CD4-positive, alpha-beta T cell treated with Interleukin-21 for 1 hour (primary cell): ENCODE measurements at regions not wholly inside any gene's neighbourhood (a gene's known extent, or its start where the extent isn't known, plus 50 kb on each side); places are given as distances from the start of the nearest gene placed in this dataset.
A peak's percentile ranks its signal among the peaks of the same experiment; 100 is the strongest.

ENCODE experiments used
- DNase-seq: peaks from one replicate; pipeline ENCODE4 v3.0.0-alpha.2; 2020

DNA sequence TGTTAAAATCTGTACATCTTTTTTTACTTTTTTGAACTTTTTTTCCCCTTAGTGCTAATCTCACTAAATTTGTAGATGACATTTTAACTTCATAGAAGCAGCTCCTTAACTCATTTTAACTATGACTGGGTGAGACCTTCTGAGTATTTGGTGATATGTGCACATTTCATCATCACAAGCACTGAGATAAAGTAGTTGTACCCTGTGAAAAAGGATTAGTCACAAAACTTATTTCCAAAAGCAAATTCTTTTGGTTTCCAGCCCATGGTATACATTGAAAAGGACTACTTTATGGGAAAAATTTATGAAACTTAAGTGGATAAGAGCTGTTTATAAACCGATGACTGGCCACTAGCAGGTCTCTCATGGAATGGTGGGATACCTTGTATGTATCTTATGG is 581.5 kb downstream of the PLCL1 start:
- DNase-seq: no peak

DNA sequence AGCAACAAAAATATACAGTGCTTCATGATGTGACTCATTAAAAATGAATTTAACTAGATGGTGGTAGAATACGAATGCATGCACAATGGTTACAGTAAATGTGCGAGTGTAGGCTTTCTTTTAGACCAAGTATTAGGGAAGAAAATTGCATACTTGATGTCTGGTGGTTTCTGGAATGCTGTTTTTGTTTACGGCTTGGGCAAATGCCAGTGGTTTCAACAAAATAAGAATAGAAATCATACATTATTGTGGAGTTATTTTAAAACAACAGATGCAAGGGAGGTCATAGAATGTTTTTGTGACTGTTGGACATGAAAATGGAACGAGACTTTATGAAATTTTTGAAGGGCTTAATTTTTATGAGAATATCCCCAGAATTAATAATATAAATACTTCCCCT is 580.9 kb downstream of the PLCL1 start:
- DNase-seq: no peak

DNA sequence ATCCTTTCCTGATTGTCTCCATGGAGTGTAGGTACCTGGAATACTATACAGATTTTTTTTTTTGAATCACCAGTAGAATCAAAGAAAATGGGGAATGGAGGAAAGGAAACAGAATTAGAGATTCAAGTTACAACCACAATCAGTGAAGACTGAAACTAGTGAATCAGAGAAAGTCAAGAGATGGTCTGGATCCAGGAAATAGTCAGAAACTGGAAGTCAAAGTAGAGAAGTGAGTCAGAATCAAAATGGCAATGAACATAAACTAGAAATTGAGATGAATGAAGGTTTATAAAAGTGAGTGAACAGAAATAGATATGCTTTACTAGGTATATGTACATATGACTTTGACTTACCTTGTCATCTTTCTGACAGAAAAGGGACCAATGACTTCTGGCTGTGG is 579.0 kb downstream of the PLCL1 start:
- no peak for DNase-seq

DNA sequence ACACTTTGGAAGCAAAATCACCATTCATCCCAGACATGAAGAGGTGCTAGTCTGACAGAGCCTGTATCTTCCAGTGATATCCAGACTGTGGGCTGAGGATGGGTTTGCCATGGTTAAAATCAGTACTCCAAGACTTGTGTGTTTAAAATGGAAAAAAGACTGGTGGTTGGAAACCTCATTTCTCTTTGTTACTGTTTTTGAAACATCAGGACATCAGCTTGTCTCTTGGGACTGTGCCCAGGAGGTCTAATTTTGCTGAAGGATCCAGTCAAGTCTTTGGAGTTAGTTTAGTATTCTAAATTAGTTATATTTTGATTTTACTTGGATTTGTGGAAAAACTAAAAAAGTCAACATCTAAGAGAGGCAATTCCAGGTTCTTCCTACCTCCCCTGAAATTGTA is 578.4 kb downstream of the PLCL1 start:
- DNase-seq: no peak

DNA sequence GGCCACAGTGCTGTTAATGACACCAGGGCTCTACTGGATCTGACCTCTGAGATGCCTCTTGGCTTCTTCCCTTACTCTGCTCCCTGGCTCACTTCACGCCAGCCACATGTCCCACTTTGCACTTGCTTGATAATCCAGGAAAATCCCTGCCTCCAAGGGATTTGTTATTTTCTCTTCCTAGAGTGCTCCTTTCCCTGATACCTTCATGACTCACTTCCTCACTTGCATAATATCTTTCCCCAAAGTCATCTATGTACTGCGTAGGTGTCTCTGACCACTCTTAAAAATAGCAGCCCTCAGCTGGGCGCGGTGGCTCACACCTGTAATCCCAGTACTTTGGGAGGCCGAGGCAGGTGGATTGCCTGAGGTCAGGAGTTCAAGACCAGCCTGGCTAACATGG is 572.3 kb downstream of the PLCL1 start:
- DNase-seq: no peak

DNA sequence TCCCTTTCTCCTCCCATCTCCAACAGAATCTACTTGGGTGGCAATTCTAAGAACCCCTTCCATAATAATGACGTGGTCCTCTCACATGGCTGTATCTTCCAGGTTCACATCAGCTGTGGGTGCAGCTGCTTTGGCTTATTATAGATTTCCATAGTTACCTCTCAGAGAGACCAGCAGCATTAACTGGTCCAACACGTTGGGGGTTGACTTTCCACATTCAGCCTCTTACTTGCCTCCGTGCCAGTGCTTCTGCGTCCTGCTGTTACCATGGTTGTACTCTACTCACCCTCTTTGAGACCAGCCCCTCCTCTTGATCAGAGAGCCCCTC is 570.7 kb downstream of the PLCL1 start:
- no peak for DNase-seq

DNA sequence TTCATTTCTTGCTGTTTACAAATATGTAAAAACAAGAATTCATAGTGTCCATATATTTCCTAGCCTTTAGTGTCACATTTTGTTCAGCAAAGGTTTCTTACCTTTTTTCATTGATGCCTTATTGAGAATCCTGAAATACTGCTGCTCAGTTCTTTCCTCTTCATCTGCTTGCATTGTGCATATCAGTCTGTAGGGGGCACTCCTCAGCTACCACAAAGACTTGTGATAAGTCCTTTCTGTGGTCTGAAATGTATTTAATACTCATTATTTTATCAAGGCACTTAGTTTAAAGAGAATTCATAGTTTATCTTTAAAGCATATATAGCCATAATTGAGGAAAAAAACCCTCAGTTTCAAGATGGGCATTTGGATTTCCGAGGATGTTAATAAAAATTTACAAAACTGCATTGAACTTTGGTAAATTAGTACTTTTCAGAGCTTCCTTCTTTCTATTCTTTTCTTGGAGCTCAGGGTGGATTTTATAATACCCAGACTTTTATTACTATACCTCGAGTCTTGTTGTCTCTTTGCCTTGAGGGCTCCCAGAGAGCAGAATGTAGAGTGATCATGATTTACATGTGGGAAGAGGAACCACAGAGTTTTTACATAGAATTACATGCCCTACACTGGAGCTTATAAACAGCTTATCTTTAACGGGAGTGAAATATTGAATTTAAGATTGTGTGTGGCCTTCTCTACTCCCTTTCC is 570.1 kb downstream of the PLCL1 start:
- peak; percentile 10 for DNase-seq

DNA sequence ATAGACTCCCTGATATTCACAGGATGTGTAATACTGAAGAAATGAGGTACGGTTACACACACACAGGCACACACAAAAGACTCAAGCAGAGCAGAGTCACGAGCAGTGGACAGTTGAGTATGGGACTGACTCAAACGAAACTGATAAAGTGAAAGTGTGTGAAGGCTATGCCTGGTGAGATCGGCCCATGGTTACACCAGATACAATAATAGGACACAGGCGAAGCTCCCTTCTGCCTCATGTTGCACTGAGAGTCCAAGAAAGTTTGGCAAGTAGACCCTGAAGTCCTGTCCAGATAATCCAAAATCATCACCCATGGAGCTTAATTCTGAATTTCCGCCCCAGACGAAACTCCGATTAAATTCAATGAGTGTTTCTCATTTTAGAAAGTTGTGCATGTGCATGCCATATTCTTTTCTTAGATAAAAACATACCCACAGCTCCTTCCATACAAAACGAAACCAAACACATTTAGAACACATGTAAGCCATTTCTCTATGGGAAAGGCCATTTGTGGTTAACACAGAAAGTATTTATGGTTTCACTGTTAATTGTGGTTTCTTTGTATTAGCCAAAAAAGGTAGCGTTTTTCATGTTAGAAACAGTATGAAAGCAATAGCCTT is 567.6 kb downstream of the PLCL1 start:
- no peak for DNase-seq

DNA sequence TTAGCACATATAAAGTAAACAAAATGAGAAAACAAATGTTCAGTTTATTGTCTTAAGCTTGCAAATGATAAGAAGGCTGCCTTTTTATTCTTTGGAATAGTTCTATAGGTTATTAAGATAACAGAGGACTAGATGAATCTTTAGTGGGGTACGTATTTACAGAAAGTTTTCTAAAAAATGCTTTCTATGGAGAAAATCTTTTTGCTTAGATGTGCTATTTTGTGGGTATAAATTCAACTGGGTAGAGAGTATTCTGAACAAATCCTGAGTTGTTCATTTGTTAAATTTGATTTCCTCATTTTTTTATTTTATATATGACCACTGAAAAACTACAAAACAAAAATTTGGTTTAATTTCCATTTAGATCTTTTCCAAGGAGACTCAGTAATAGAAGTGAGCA is 566.9 kb downstream of the PLCL1 start:
- no peak for DNase-seq

DNA sequence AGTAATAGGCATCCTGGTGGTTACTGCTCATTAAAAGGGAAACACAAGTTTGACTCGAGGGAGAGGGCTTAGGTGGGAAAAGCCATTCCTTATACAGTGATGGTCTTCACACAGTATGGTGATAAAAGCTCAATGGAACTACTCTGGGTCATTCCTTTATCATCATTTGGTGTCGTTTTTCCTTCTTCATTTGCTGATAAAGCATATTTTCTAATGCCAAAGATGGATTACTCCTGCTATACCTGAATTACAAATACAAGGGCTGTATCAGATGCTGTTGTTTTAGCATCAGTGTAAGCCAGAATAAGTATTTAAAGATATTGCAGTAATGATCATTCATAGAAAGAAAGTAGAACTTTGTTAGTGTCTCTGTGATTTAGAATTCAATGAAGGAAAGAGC is 563.7 kb downstream of the PLCL1 start:
- no peak for DNase-seq

DNA sequence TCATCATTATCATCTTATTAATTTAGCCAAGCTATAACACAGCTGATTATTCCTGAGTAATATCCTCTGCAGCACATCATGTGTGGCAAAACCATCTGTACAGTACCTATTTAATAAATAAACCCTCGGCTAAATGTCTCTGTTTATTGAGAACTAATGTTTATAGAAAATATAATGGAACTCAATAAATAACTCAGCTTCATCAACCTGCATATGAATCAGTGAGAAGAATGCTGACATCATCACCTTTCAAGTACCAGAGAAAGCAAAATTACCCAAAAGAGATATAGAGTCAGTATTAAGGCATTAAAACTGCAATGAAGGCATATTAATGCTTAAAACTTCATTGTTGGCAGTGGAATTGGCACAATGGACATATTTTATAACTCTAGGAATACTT is 558.3 kb downstream of the PLCL1 start:
- DNase-seq: no peak

DNA sequence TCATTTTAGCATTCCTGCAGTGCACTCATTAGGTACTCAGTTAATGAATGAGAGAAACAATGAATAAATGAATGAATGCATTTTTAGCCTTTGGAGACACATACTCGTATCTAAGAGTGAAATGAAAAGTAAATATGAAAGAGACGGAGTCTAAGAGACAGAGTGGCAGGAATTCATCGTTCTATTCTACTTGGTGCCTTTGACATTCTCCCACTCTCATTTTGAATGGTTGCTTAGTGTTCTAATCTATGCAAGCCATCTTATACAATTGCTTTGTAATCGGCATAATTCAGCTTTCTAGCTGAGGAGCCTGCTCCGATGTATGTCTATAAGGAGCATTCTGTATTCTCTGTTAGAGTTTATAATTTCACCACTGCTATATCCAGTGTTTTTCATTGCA is 554.9 kb downstream of the PLCL1 start:
- DNase-seq: no peak

DNA sequence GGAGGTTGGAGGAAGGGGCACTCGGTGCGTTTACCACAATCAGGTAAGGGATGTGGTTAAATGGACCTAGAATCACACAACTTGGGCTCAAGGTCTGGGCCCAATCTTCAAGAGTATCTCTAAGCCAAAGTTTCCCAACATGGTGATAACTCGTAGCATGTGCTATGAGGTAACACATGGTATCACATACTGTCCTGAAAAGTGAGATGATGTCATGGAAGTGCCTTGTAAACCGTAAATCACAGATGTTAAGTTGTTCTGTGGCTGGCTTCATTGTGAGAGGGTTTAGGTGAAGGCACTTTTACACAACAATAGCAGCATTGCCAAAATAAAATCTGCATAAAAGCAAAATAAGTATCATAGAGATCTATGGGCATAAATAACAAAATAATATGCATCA is 551.8 kb downstream of the PLCL1 start:
- DNase-seq: no peak

DNA sequence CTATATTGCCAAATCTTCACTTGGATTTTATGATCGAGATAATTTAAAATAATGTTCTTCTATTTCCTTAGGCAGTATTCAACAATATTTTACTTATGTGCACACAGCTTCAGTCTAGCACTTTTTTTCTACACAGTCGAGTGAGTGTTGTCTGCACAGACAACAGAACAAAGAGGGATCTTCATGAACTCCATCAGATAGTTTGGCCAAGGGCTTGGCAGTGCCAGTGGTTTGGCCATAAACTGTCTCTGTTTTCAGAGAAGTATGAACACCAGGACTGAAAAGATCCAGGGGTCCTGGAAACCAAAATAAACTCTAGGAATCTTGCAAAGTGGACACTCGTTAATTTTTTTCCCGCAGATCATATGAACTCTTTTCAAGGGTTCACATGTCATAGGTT is 547.3 kb downstream of the PLCL1 start:
- DNase-seq: no peak

DNA sequence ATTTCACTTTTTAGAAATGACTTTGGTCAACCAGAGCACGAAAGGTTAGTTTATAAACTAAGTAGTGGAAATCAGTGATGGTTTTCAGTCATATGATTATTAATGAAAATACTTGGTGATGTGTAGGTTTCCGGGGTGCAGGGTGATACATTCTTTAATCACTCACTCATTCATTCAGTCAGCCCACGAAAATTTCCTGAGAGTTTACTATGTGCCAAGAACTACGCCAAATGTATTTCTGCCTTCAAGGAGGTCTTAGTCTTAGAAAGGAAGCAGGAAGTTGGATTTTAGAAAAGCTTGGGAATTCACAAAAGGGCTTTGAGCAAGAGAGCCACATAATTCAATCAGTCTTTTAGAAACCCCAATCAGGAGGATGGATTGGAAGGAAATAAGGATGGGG is 543.6 kb downstream of the PLCL1 start:
- no peak for DNase-seq

DNA sequence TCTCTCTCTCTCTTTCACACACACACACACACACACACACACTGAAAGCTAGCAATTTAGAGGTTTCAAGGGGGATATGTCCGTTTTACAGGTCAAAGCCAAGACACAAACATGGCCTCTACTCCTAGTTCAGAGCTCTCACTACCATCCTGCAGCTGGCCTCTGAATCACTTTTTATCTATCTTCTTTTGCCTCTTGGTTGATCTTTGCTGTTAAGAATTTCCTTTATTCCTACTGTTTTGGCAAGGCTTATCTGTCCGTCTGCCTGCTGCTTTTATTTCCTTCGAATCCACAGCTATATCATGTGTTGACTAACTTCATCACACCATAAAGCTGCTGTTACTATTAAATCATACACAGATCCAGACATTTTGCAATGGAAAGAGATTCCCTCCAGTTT is 543.0 kb downstream of the PLCL1 start:
- no peak for DNase-seq

DNA sequence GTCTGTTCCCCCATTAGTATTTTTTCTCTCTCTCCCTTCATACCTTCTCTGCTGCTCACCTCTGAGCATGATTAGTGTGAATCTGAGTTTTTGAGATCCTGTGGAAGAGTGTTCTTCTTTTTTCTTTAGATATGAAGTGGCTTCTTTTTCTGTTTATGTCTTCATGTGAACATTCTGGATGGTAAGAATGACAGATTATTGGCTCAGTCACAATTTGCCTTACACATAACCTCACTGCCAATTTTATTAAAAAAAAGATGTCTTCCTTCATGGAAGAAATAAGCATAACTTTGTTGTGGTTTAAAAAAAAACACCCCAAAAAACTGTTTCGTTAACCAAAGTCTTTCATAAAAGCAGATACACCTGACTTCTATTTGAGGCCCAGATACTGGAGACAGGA is 539.1 kb downstream of the PLCL1 start:
- DNase-seq: no peak

DNA sequence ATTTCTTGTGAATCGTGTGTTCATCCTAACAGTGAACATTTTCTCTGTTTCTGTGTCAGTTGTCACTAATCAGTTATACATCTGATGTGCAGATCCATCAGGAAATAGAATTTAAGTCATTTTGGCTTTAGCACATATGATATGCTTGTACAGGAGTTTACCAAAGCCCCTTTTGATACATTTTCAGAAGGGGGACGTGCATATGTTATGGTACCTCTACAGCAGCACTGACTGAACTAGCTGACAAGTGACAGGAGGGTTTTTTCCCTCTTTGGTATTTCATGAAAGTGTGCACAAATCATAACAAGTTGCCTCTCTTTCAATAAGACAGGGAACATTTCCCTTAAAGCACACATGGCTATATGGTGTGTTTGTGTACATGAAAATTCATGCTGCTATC is 536.5 kb downstream of the PLCL1 start:
- DNase-seq: no peak

DNA sequence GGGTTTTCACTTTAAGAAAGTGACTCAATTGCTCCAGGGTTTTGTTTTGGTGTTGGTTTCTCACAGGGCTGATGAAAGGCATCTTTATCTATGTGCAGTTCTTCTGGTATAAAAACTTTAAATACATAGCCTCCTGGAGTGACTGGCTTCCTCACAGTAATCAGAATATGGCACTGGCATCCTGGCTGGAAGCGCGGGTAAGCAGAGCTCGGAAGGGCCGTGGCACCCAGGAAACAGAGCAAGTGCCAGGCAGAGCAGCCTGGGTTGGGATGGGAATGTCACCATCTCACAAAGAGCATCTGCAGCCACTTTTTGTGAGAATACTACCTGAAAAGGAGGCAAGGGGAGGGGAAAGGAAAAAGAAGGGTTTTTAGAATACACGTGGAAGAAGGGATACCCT is 534.7 kb downstream of the PLCL1 start:
- no peak for DNase-seq

DNA sequence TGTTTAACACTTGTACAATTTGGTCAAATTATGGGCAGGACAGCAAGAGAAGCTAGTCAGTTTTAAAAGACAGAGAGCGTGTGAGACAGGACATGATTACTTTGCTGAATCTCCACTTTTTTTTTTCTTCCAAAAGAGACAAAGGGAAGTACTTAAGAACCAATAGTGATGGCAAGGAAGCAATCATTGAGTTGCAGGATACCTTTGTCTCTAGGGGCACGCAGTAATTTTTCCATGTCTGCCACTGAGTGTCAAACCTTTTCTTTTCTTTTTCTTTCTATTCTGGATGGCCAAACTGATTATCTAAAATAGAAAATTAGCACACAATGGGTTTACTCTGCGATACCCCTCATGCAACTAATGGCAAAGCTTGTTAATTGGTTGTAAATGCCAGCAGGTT is 533.0 kb downstream of the PLCL1 start:
- DNase-seq: no peak

DNA sequence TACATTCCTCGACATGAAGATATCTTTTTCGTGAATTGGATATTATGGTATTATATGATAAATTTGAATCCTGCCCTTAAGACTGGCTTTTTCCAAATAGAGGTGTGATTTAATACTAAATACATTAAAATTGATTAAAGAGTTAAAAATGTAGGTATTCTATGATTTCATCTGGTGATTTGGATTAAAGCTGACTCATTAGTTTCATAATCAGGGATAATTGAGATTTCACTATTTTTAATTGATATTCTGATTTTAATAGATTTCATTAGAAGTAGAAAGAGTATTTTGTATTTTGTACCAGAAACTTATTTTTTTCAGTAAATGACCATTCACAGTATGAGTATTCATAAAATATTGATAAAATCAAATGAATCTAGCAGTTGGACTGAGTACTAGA is 524.1 kb downstream of the PLCL1 start:
- no peak for DNase-seq

DNA sequence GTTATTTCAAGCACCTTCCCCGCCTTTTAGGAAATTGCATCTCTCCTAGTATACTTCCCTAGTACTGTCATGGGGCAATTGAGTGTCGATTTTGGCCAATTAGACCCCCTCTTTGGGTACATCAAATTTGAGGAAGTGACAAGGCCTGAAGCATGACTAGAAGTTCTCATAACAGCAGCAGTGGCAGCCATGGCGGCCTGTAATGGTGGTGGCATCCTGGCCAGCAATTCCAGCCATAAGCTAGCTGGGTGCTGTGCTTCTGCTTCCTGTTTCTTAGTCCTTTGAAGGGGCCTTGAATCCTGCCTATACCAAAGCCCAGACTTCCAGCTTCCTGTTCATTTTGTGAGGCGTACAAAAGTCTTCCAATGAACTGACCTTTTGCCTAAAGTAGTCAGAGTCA is 523.1 kb downstream of the PLCL1 start:
- no peak for DNase-seq

DNA sequence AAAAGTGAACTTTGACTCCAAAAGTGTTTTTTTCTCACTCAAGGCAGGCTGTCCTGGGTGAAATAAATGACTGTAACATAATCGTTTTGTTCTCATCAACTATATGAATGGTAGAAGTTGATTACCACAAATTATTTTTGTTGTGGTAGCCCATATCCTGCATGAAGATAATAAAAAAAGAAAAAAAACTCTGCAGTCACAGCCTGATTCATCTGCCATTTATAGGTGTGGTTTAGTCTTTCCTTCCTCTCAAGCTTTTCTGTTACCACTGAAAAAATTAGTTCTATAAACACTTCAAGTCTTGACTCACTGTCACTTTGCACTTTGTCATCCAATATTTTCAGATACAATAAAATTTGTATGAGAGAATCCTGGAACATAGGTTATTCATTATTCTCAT is 522.0 kb downstream of the PLCL1 start:
- DNase-seq: peak; percentile 46

DNA sequence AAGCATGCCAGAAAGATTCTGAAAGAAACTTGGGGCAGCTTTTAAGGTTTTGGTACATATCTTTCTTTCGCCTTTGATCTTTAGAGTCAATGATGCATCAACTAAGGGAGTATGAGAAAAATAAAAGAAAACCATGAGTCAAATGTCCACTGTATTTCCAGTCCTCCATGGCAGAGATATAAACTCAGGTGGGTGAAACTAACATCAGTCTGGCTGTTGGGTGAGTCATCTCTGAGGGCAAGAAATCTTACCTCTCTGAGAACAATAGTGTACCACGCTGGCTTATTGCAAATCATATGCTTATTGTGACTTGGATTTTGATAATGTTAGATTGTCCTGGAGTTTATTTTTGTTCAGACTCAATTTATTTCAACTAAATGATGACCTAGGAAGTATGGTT is 521.0 kb downstream of the PLCL1 start:
- no peak for DNase-seq

DNA sequence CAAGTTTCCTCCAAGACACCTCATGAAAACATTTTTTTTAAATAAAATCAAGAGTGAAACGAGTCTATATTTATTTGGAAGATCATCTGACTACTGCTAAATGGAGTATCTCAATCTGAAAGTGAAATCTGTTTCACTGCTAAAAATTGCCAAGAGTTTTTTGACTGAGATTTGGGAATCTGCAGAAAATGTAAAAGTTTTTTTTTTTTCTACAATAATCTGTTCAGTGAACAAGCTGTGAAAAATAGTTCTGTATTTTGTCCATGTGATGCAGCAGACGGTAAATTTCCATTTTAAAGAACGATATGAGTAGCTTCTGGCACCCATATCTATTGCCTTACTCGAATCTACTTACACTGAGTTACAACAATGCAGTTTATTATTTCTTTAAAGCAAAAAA is 519.7 kb downstream of the PLCL1 start:
- no peak for DNase-seq

DNA sequence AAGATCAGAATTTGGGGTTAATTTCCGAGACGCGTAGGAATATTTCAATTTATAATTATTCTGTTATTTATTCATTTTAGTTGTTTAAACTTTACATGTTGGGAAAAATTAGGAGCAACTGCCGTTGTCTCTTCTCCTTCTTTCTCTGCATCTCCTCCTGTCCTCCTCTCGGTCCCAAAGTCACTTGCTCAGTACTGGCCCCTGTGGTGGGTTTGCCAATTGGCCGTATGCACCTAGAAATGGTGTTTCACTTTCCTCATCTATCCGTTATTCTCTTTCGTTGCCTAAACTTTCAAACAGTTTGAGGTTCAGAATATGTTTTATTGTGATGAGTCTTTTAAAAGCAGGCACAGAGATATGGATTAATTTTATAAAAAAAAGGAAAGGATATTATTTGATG is 517.9 kb downstream of the PLCL1 start:
- no peak for DNase-seq
